H9 (cell line): ENCODE measurements at regions not wholly inside any gene's neighbourhood (a gene's known extent, or its start where the extent isn't known, plus 50 kb on each side); places are given as distances from the start of the nearest gene placed in this dataset.

Source experiments
- DNase-seq: peaks from one replicate; pipeline ENCODE4 v3.0.0-alpha.2; 2017
- H2AFZ ChIP-seq: one replicate; pipeline ENCODE4 v1.6.1; 2013; ENCODE audit warnings: mild to moderate bottlenecking, low read length, control low read depth, moderate library complexity
- H2AK5ac ChIP-seq: 2 replicates; pipeline ENCODE4 v1.6.1; 2013; ENCODE audit warnings: low read length, control low read depth, mixed read lengths; ENCODE audit not compliant: insufficient read length
- H2BK120ac ChIP-seq: one replicate; pipeline ENCODE4 v1.6.1; 2013; ENCODE audit warnings: low read depth, mild to moderate bottlenecking, low read length, control low read depth, inconsistent platforms; ENCODE audit not compliant: poor library complexity, severe bottlenecking
- H2BK12ac ChIP-seq: 2 replicates; pipeline ENCODE4 v1.6.1; 2013; ENCODE audit warnings: low read length, control low read depth, mixed read lengths, low read depth; ENCODE audit not compliant: insufficient read length
- H2BK15ac ChIP-seq: 2 replicates; pipeline ENCODE4 v1.6.1; 2013; ENCODE audit warnings: low read depth, low read length, control low read depth
- H2BK20ac ChIP-seq: one replicate; pipeline ENCODE4 v1.6.1; 2013; ENCODE audit warnings: low read depth, mild to moderate bottlenecking, low read length, control low read depth, inconsistent platforms; ENCODE audit not compliant: poor library complexity, severe bottlenecking
- H2BK5ac ChIP-seq: 2 replicates; pipeline ENCODE4 v1.6.1; 2013; ENCODE audit warnings: low read length, control low read depth, mixed read lengths; ENCODE audit not compliant: insufficient read length
- H3K14ac ChIP-seq: 2 replicates; pipeline ENCODE4 v1.6.1; 2013; ENCODE audit warnings: low read length, control low read depth; ENCODE audit not compliant: insufficient read depth
- H3K18ac ChIP-seq: 2 replicates; pipeline ENCODE4 v1.6.1; 2013; ENCODE audit warnings: low read depth, mild to moderate bottlenecking, mixed read lengths, low read length, control low read depth; ENCODE audit not compliant: insufficient read length
- H3K23ac ChIP-seq: 2 replicates; pipeline ENCODE4 v1.6.1; 2013; ENCODE audit warnings: low read length, control low read depth, mixed read lengths, low read depth; ENCODE audit not compliant: insufficient read length
- H3K23me2 ChIP-seq: 2 replicates; pipeline ENCODE4 v1.6.1; 2013; ENCODE audit warnings: low read depth, mild to moderate bottlenecking, mixed read lengths, low read length, control low read depth; ENCODE audit not compliant: insufficient read length, poor library complexity, severe bottlenecking
- H3K27ac ChIP-seq: 2 replicates; pipeline ENCODE4 v1.5.1; 2013; ENCODE audit warnings: low read length, control low read depth, mixed read lengths, low read depth; ENCODE audit not compliant: insufficient read length
- H3K27me3 ChIP-seq: 2 replicates; pipeline ENCODE4 v1.6.1; 2013; ENCODE audit warnings: low read length, control low read depth, inconsistent platforms; ENCODE audit not compliant: insufficient read depth
- H3K4ac ChIP-seq: 2 replicates; pipeline ENCODE4 v1.6.1; 2013; ENCODE audit warnings: low read depth, mild to moderate bottlenecking, control low read depth, inconsistent platforms, low read length, moderate library complexity
- H3K4me1 ChIP-seq: 2 replicates; pipeline ENCODE4 v1.6.1; 2013; ENCODE audit warnings: low read length, control low read depth, inconsistent platforms; ENCODE audit not compliant: insufficient read depth
- H3K4me2 ChIP-seq: 2 replicates; pipeline ENCODE4 v1.6.1; 2013; ENCODE audit warnings: low read length, control low read depth, mixed read lengths; ENCODE audit not compliant: insufficient read length, insufficient read depth
- H3K56ac ChIP-seq: 2 replicates; pipeline ENCODE4 v1.6.1; 2013; ENCODE audit warnings: low read depth, mild to moderate bottlenecking, mixed read lengths, low read length, control low read depth; ENCODE audit not compliant: insufficient read length
- H3K79me1 ChIP-seq: 2 replicates; pipeline ENCODE4 v1.6.1; 2013; ENCODE audit warnings: low read depth, mild to moderate bottlenecking, moderate library complexity, low read length, control low read depth, inconsistent platforms; ENCODE audit not compliant: insufficient read depth, poor library complexity, severe bottlenecking
- H3K79me2 ChIP-seq: 2 replicates; pipeline ENCODE4 v1.6.1; 2013; ENCODE audit warnings: low read length, control low read depth, inconsistent platforms; ENCODE audit not compliant: insufficient read depth
- H3K9ac ChIP-seq: 2 replicates; pipeline ENCODE4 v1.6.1; 2013; ENCODE audit warnings: low read length, control low read depth, mixed read lengths; ENCODE audit not compliant: insufficient read length; ENCODE audit errors: extremely low read depth
- H3K9me3 ChIP-seq: one replicate; pipeline ENCODE4 v1.6.1; 2013; ENCODE audit warnings: low read depth, low read length, inconsistent platforms; ENCODE audit not compliant: control insufficient read depth
- H3T11ph ChIP-seq: one replicate; pipeline ENCODE4 v1.6.1; 2013; ENCODE audit warnings: mild to moderate bottlenecking, low read length, control low read depth, inconsistent platforms
- H4K20me1 ChIP-seq: one replicate; pipeline ENCODE4 v1.6.1; 2013; ENCODE audit not compliant: control insufficient read depth, insufficient read length, insufficient read depth
- H4K5ac ChIP-seq: 2 replicates; pipeline ENCODE4 v1.6.1; 2013; ENCODE audit warnings: low read depth, mild to moderate bottlenecking, mixed read lengths, low read length, control low read depth; ENCODE audit not compliant: insufficient read length
- H4K8ac ChIP-seq: replicated peaks from 2 replicates; pipeline ENCODE4 v1.6.1; 2013; ENCODE audit warnings: low read length, control low read depth, mixed read lengths, low read depth; ENCODE audit not compliant: insufficient read length
- H4K91ac ChIP-seq: 2 replicates; pipeline ENCODE4 v1.6.1; 2013; ENCODE audit warnings: low read depth, mild to moderate bottlenecking, moderate library complexity, mixed read lengths, low read length, control low read depth; ENCODE audit not compliant: insufficient read length
- H3K27ac Mint-ChIP-seq, 3 experiments: 2 replicates in 2 of 3; 3 replicates in 1 of 3; pipeline ENCODE4 v1.8.0; 2020 to 2021; ENCODE audit warnings: mixed read lengths in 3 of 3, mild to moderate bottlenecking in 1 of 3, moderate library complexity in 1 of 3
- H3K27me3 Mint-ChIP-seq: 2 replicates; pipeline ENCODE4 v1.8.0; 2021; ENCODE audit warnings: low read depth, mild to moderate bottlenecking, moderate library complexity, mixed read lengths
- H3K36me3 Mint-ChIP-seq, 3 experiments: 2 replicates in 2 of 3; 3 replicates in 1 of 3; pipeline ENCODE4 v1.8.0; 2020 to 2021; ENCODE audit warnings: low read depth in 3 of 3, mixed read lengths in 3 of 3; ENCODE audit not compliant: insufficient read depth in 1 of 3
- H3K4me1 Mint-ChIP-seq, 2 experiments: 2 replicates each; pipeline ENCODE4 v1.8.0; 2020; ENCODE audit warnings: mixed read lengths in 2 of 2
- H3K4me3 Mint-ChIP-seq, 2 experiments: 2 replicates in 1 of 2; 3 replicates in 1 of 2; pipeline ENCODE4 v1.8.0; 2020 to 2021; ENCODE audit warnings: mild to moderate bottlenecking in 2 of 2, mixed read lengths in 2 of 2, moderate library complexity in 1 of 2
- H3K9me3 Mint-ChIP-seq, 2 experiments: 2 replicates in 1 of 2; 3 replicates in 1 of 2; pipeline ENCODE4 v1.8.0; 2020; ENCODE audit warnings: mild to moderate bottlenecking in 2 of 2, mixed read lengths in 2 of 2, moderate library complexity in 1 of 2
- WGBS: extraction: QIAGEN DNeasy Blood & Tissue Kit; methylation state at CpG from one replicate; pipeline ENCODE4 v1.1.7; 2013; ENCODE audit warnings: missing lambda C conversion rate, low lambda C conversion rate, mixed read lengths; ENCODE audit not compliant: insufficient read length; ENCODE audit errors: extremely low coverage; 5-methylcytosine and 5-hydroxymethylcytosine counted together
- TF ChIP-seq, protein P1 (sequence below): fragments of 200-600 bp; sonication (generic); conservative IDR thresholded peaks from 3 replicates; pipeline ENCODE4 v1.8.0; 2021; ENCODE audit warnings: antibody characterized with exemption, mild to moderate bottlenecking

DNA sequence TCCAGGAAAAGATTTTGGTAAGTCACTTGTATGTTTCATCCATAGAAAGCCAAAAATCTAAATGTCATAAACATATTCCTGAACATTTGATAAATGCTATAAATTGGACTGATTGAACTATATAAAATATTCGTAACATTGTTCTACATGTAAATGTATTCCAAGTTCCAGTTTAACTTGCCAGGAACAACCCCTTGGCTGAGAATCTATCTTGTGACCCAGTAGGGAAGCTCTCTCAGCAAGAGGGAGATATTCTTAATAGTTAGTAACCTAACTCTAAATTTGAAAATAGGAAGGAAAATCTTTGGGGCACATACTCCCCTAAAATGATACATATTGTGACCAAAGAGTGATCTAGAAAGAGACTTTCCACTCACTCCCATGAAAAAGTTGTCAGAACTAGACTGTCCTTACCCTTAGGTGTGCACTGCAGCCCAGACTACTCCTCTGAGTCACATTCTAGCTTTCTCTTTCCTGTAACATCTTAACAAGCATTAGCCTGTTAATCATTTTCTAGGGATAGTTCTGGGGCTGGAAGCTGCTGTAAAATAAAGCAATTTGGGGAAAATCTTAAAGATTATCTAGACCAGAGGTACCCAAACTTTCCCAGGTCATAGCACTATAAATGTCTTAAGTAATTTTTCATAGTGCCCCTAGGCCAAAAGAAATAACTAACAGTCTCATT is 73.7 kb upstream of the SKAP2 start:
- no peak overlapping the region for H2BK120ac ChIP-seq
- no peak for DNase-seq
- no peaks in the 10 kb centered on the region; the same call in 1 of the 2 replicates for H3K27me3 ChIP-seq
- Mint-ChIP-seq H3K27ac (no peak overlapping the region; a peak in 2 of 7 replicates), H3K27me3 (0 out of 2 replicates have a peak, but pooled peaks cover 1% of the 10 kb centered on the region), H3K4me1 (peaks cover 6 to 16% of the 10 kb centered on the region in 2 experiments), H3K4me3 (no peak overlapping the region), H3K9me3 (peaks cover 6% of the 10 kb centered on the region in 2 experiments; a peak in 4 of 5 replicates), H3K36me3 (peaks cover 3 to 6% (median 4%) of the 10 kb centered on the region in 3 experiments; a peak in 3 of 7 replicates)
- H2BK12ac ChIP-seq: no peak overlapping the region
- no peak overlapping the region for H3T11ph ChIP-seq
- H3K4me1 ChIP-seq: no peaks in the 10 kb centered on the region; the same call in 1 of the 2 replicates
- TF ChIP-seq, protein P1, sequence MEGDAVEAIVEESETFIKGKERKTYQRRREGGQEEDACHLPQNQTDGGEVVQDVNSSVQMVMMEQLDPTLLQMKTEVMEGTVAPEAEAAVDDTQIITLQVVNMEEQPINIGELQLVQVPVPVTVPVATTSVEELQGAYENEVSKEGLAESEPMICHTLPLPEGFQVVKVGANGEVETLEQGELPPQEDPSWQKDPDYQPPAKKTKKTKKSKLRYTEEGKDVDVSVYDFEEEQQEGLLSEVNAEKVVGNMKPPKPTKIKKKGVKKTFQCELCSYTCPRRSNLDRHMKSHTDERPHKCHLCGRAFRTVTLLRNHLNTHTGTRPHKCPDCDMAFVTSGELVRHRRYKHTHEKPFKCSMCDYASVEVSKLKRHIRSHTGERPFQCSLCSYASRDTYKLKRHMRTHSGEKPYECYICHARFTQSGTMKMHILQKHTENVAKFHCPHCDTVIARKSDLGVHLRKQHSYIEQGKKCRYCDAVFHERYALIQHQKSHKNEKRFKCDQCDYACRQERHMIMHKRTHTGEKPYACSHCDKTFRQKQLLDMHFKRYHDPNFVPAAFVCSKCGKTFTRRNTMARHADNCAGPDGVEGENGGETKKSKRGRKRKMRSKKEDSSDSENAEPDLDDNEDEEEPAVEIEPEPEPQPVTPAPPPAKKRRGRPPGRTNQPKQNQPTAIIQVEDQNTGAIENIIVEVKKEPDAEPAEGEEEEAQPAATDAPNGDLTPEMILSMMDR: no peak
- H3K4me2 ChIP-seq: no peak overlapping the region
- H3K79me1 ChIP-seq: no peaks in the 10 kb centered on the region
- H4K91ac ChIP-seq: no peak overlapping the region
- H4K20me1 ChIP-seq: no peaks in the 10 kb centered on the region
- no peak overlapping the region for H2AFZ ChIP-seq
- H3K18ac ChIP-seq: no peak overlapping the region
- H3K9ac ChIP-seq: no peak overlapping the region
- no peak overlapping the region for H3K14ac ChIP-seq
- no peak overlapping the region for H4K8ac ChIP-seq
- H3K23ac ChIP-seq: no peak overlapping the region
- no peak overlapping the region for H2BK15ac ChIP-seq
- H3K79me2 ChIP-seq: no peaks in the 10 kb centered on the region
- H2BK20ac ChIP-seq: no peak overlapping the region
- WGBS: no CpG with 5 or more reads among the region's 1 CpG
- H4K5ac ChIP-seq: no peak overlapping the region
- no peak overlapping the region for H2BK5ac ChIP-seq
- H3K56ac ChIP-seq: no peak overlapping the region
- H3K9me3 ChIP-seq: no peaks in the 10 kb centered on the region
- H3K4ac ChIP-seq: no peak overlapping the region
- no peak overlapping the region for H2AK5ac ChIP-seq
- no peak overlapping the region for H3K27ac ChIP-seq
- H3K23me2 ChIP-seq: no peaks in the 10 kb centered on the region
